ENCODE measurements at regions not wholly inside any gene's neighbourhood (a gene's known extent, or its start where the extent isn't known, plus 50 kb on each side); places are given as distances from the start of the nearest gene placed in this dataset.

DNA sequence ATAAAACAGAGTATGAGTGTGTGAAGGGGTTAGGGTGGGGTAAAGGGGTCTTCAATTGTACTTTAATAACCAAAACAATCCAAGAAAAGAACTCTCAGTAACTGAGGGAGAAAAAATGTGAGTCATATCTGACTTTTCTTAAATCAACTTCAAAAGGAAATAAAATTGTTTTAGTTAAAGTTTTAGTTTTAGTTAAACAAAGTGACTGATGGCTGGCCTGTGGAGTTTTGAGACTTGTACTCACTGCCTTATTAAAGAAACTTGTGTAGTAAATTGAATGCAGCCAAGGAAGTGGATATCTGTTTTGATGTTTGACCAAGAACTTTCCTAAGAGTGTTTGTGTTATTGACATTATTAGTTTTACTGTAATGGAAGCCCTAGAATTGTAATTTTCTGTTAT, 2032.6 kb downstream of the MAT2B start:
- POLR2A ChIA-PET (ENCODE audit: partially characterized antibody) = no interaction called here
- intact Hi-C loops (cut with micrococcal nuclease) = no loop called here
- Histone ChIP-seq H3K36me3 (ENCODE audit: insufficient read depth, low read length) (no peaks in the 10 kb centered on the region), H3K4me3 (ENCODE audit: low read length in 2 of 2) (no peak overlapping the region), H3K4me1 (ENCODE audit: insufficient read depth, low read length) (no peaks in the 10 kb centered on the region), H3K27ac (ENCODE audit: low read depth, low read length) (no peak overlapping the region), H3K9me3 (ENCODE audit: control insufficient read depth in 1 of 2, low read length in 2 of 2) (no peaks in the 10 kb centered on the region), H3K27me3 (ENCODE audit: insufficient read depth, low read length) (no peaks in the 10 kb centered on the region)
- no peak for DNase-seq
- Mint-ChIP-seq H3K36me3 (no peaks in the 10 kb centered on the region), H3K4me1 (no peaks in the 10 kb centered on the region), H3K4me3 (no peak overlapping the region), H3K27me3 (no peaks in the 10 kb centered on the region), H3K9me3 (peaks cover 0 to 11% (median 5%) of the 10 kb centered on the region in 8 donors), H3K27ac (no peak overlapping the region)
- CTCF ChIA-PET (ENCODE audit: partially characterized antibody) = no interaction called here

DNA sequence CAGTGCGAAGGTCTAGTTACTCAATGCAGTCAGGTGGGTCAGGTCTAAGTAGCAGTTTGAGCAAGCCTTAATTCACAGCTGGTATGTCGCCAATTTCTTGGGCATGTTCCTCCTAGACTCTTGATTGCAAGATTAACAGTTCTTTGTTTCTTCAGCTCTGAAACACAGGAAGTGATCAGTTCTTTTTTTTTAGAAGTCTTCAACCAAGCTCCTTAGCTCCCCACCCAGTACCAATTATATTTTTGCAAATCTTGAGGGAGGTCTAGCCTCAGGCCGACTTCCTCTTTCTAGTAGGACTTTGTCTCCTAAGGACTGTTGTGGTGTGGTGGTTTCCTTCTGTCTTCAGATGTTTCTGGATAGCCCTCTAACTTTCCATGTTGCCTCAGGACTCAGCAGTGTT, 2054.2 kb downstream of the MAT2B start:
- no peaks in the 10 kb centered on the region for H3K36me3 Mint-ChIP-seq
- H3K4me1 ChIP-seq (ENCODE audit: insufficient read depth, low read length) = no peaks in the 10 kb centered on the region
- H3K9me3 Mint-ChIP-seq = peaks cover 0 to 16% (median 0%) of the 10 kb centered on the region in 8 donors
- H3K27me3 Mint-ChIP-seq = no peaks in the 10 kb centered on the region
- no peaks in the 10 kb centered on the region for H3K36me3 ChIP-seq (ENCODE audit: insufficient read depth, low read length)
- no peak overlapping the region for H3K4me3 Mint-ChIP-seq
- H3K27ac ChIP-seq (ENCODE audit: low read depth, low read length) = no peak overlapping the region
- no peaks in the 10 kb centered on the region for H3K9me3 ChIP-seq (ENCODE audit: control insufficient read depth in 1 of 2, low read length in 2 of 2)
- no peaks in the 10 kb centered on the region for H3K27me3 ChIP-seq (ENCODE audit: insufficient read depth, low read length)
- intact Hi-C loops (cut with micrococcal nuclease) = no loop called here
- H3K27ac Mint-ChIP-seq = no peak overlapping the region
- CTCF ChIA-PET (ENCODE audit: partially characterized antibody) = no interaction called here
- no peak for DNase-seq
- no peak overlapping the region for H3K4me3 ChIP-seq (ENCODE audit: low read length in 2 of 2)
- no peaks in the 10 kb centered on the region for H3K4me1 Mint-ChIP-seq
- POLR2A ChIA-PET (ENCODE audit: partially characterized antibody) = no interaction called here

- Histone ChIP-seq H3K27ac (ENCODE audit: low read depth, low read length) (no peak overlapping the region), H3K4me1 (ENCODE audit: insufficient read depth, low read length) (no peaks in the 10 kb centered on the region), H3K4me3 (ENCODE audit: low read length in 2 of 2) (no peak overlapping the region), H3K27me3 (ENCODE audit: insufficient read depth, low read length) (no peaks in the 10 kb centered on the region), H3K36me3 (ENCODE audit: insufficient read depth, low read length) (no peaks in the 10 kb centered on the region), H3K9me3 (ENCODE audit: control insufficient read depth in 1 of 2, low read length in 2 of 2) (no peaks in the 10 kb centered on the region)
- no peaks in the 10 kb centered on the region for H3K36me3 Mint-ChIP-seq
- no peaks in the 10 kb centered on the region for H3K4me1 Mint-ChIP-seq
- H3K27me3 Mint-ChIP-seq = no peaks in the 10 kb centered on the region
- intact Hi-C loops (cut with micrococcal nuclease) = no loop called here
- peaks cover 0 to 12% (median 1%) of the 10 kb centered on the region in 8 donors for H3K9me3 Mint-ChIP-seq
- CTCF ChIA-PET (ENCODE audit: partially characterized antibody) = no interaction called here
- no peak overlapping the region for H3K27ac Mint-ChIP-seq
- POLR2A ChIA-PET (ENCODE audit: partially characterized antibody) = no interaction called here
- no peak overlapping the region for H3K4me3 Mint-ChIP-seq
- DNase-seq = no peak
Observed at GRCh38 chr5:165560648-165561047, 2055.2 kb downstream of the MAT2B start.

DNA sequence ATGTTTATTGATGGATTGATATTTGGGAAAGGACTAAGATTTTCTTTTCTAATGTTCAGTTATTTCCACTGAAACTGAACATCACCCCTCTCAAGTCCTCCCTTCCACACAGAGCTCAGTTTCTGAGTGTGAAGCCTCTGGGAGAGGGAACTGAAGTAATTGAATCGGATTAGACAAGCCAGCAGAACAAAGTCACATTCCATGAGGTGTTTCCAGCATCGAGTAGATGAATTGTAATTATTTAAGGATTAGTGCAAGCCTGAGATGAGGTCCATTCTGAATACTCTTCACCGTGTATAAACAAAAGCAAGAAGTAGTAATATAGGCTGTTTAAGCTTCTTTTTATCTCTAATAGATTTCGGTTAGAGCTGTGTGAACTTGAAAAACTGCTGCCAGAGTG, 2060.5 kb downstream of the MAT2B start:
- Histone ChIP-seq H3K36me3 (ENCODE audit: insufficient read depth, low read length) (no peaks in the 10 kb centered on the region), H3K9me3 (ENCODE audit: control insufficient read depth in 1 of 2, low read length in 2 of 2) (no peaks in the 10 kb centered on the region), H3K4me3 (ENCODE audit: low read length in 2 of 2) (no peak overlapping the region), H3K27me3 (ENCODE audit: insufficient read depth, low read length) (no peaks in the 10 kb centered on the region), H3K27ac (ENCODE audit: low read depth, low read length) (no peak overlapping the region), H3K4me1 (ENCODE audit: insufficient read depth, low read length) (no peaks in the 10 kb centered on the region)
- no peak for DNase-seq
- Mint-ChIP-seq H3K4me3 (no peak overlapping the region), H3K36me3 (no peaks in the 10 kb centered on the region), H3K27me3 (no peaks in the 10 kb centered on the region), H3K4me1 (no peaks in the 10 kb centered on the region), H3K9me3 (peaks cover 2 to 6% (median 4%) of the 10 kb centered on the region in 8 donors), H3K27ac (no peak overlapping the region)
- intact Hi-C loops (cut with micrococcal nuclease) = no loop called here
- POLR2A ChIA-PET (ENCODE audit: partially characterized antibody) = no interaction called here
- CTCF ChIA-PET (ENCODE audit: partially characterized antibody) = interaction anchor here (2.2 kb wide), 1 partner anchor 9 kb away, joined by 5 read pairs; no protein-coding TSS in a partner anchor

GRCh38 chr5:165569551-165569950, 2064.1 kb downstream of the MAT2B start:
- ChIA-PET POLR2A (ENCODE audit: partially characterized antibody) (no interaction called here), CTCF (ENCODE audit: partially characterized antibody) (no interaction called here)
- H3K4me3 ChIP-seq (ENCODE audit: low read length in 2 of 2) = no peak overlapping the region
- no peaks in the 10 kb centered on the region for H3K4me1 Mint-ChIP-seq
- no peaks in the 10 kb centered on the region for H3K36me3 Mint-ChIP-seq
- H3K27ac Mint-ChIP-seq = no peak overlapping the region
- H3K4me1 ChIP-seq (ENCODE audit: insufficient read depth, low read length) = no peaks in the 10 kb centered on the region
- no peak overlapping the region for H3K27ac ChIP-seq (ENCODE audit: low read depth, low read length)
- H3K36me3 ChIP-seq (ENCODE audit: insufficient read depth, low read length) = no peaks in the 10 kb centered on the region
- H3K9me3 Mint-ChIP-seq = peaks cover 5 to 14% (median 11%) of the 10 kb centered on the region in 8 donors
- no peak for DNase-seq
- H3K27me3 ChIP-seq (ENCODE audit: insufficient read depth, low read length) = no peaks in the 10 kb centered on the region
- H3K9me3 ChIP-seq (ENCODE audit: control insufficient read depth in 1 of 2, low read length in 2 of 2) = no peaks in the 10 kb centered on the region
- H3K27me3 Mint-ChIP-seq = no peaks in the 10 kb centered on the region
- no peak overlapping the region for H3K4me3 Mint-ChIP-seq
- intact Hi-C loops (cut with micrococcal nuclease) = no loop called here

- Mint-ChIP-seq H3K4me1 (no peaks in the 10 kb centered on the region), H3K4me3 (no peak overlapping the region), H3K36me3 (no peaks in the 10 kb centered on the region), H3K27ac (no peak overlapping the region), H3K27me3 (no peaks in the 10 kb centered on the region), H3K9me3 (peaks cover 7 to 18% (median 11%) of the 10 kb centered on the region in 8 donors)
- Histone ChIP-seq H3K4me3 (ENCODE audit: low read length in 2 of 2) (no peak overlapping the region), H3K9me3 (ENCODE audit: control insufficient read depth in 1 of 2, low read length in 2 of 2) (no peaks in the 10 kb centered on the region), H3K27ac (ENCODE audit: low read depth, low read length) (no peak overlapping the region), H3K36me3 (ENCODE audit: insufficient read depth, low read length) (no peaks in the 10 kb centered on the region), H3K4me1 (ENCODE audit: insufficient read depth, low read length) (no peaks in the 10 kb centered on the region), H3K27me3 (ENCODE audit: insufficient read depth, low read length) (no peaks in the 10 kb centered on the region)
- ChIA-PET POLR2A (ENCODE audit: partially characterized antibody) (no interaction called here), CTCF (ENCODE audit: partially characterized antibody) (no interaction called here)
- intact Hi-C loops (cut with micrococcal nuclease) = no loop called here
- DNase-seq = no peak
Observed at GRCh38 chr5:165573445-165573844, 2068.0 kb downstream of the MAT2B start.

GRCh38 chr5:165574100-165574499, 2068.7 kb downstream of the MAT2B start:
- no peaks in the 10 kb centered on the region for H3K27me3 Mint-ChIP-seq
- Histone ChIP-seq H3K9me3 (ENCODE audit: control insufficient read depth in 1 of 2, low read length in 2 of 2) (no peaks in the 10 kb centered on the region), H3K27me3 (ENCODE audit: insufficient read depth, low read length) (no peaks in the 10 kb centered on the region), H3K36me3 (ENCODE audit: insufficient read depth, low read length) (no peaks in the 10 kb centered on the region), H3K27ac (ENCODE audit: low read depth, low read length) (no peak overlapping the region), H3K4me1 (ENCODE audit: insufficient read depth, low read length) (no peaks in the 10 kb centered on the region), H3K4me3 (ENCODE audit: low read length in 2 of 2) (no peak overlapping the region)
- no peak overlapping the region for H3K4me3 Mint-ChIP-seq
- no peak overlapping the region for H3K27ac Mint-ChIP-seq
- DNase-seq = no peak
- no peaks in the 10 kb centered on the region for H3K36me3 Mint-ChIP-seq
- H3K9me3 Mint-ChIP-seq = peaks cover 6 to 18% (median 12%) of the 10 kb centered on the region in 8 donors
- intact Hi-C loops (cut with micrococcal nuclease) = no loop called here
- POLR2A ChIA-PET (ENCODE audit: partially characterized antibody) = no interaction called here
- H3K4me1 Mint-ChIP-seq = no peaks in the 10 kb centered on the region
- CTCF ChIA-PET (ENCODE audit: partially characterized antibody) = interaction anchor here (2.0 kb wide), 1 partner anchor 8 kb away, joined by 5 read pairs; no protein-coding TSS in a partner anchor

- no peak overlapping the region for H3K4me3 ChIP-seq (ENCODE audit: low read length in 2 of 2)
- H3K27ac Mint-ChIP-seq = no peak overlapping the region
- no peaks in the 10 kb centered on the region for H3K27me3 ChIP-seq (ENCODE audit: insufficient read depth, low read length)
- no peaks in the 10 kb centered on the region for H3K4me1 ChIP-seq (ENCODE audit: insufficient read depth, low read length)
- H3K9me3 ChIP-seq (ENCODE audit: control insufficient read depth in 1 of 2, low read length in 2 of 2) = peaks cover 0 to 5% of the 10 kb centered on the region in 2 donors
- intact Hi-C loops (cut with micrococcal nuclease) = no loop called here
- no peaks in the 10 kb centered on the region for H3K36me3 ChIP-seq (ENCODE audit: insufficient read depth, low read length)
- H3K27ac ChIP-seq (ENCODE audit: low read depth, low read length) = no peak overlapping the region
- H3K4me3 Mint-ChIP-seq = no peak overlapping the region
- H3K36me3 Mint-ChIP-seq = no peaks in the 10 kb centered on the region
- ChIA-PET POLR2A (ENCODE audit: partially characterized antibody) (no interaction called here), CTCF (ENCODE audit: partially characterized antibody) (no interaction called here)
- DNase-seq = no peak
- H3K9me3 Mint-ChIP-seq = peaks cover 0 to 13% (median 4%) of the 10 kb centered on the region in 8 donors
- H3K27me3 Mint-ChIP-seq = no peaks in the 10 kb centered on the region
- no peaks in the 10 kb centered on the region for H3K4me1 Mint-ChIP-seq
Observed at GRCh38 chr5:165576678-165577275, 2071.4 kb downstream of the MAT2B start.

Data from CD4-positive, alpha-beta memory T cell (primary cell).